ENCODE measurements at regions not wholly inside any gene's neighbourhood (a gene's known extent, or its start where the extent isn't known, plus 50 kb on each side); places are given as distances from the start of the nearest gene placed in this dataset.

GRCh38 chr10:52864201-52865106 lies 91.9 kb upstream of the MBL2 start:
- TF ChIP-seq CTCF (IDR thresholded peaks at IDR 0.05) = no peak
- TF ChIP-seq ZFX (IDR thresholded peaks at IDR 0.05; ENCODE audit: borderline replicate concordance) = no peak

Measured in 22Rv1 (cell line).